ENCODE measurements at regions not wholly inside any gene's neighbourhood (a gene's known extent, or its start where the extent isn't known, plus 50 kb on each side); places are given as distances from the start of the nearest gene placed in this dataset.
"Not testable (repeated sequence)": the region's sequence is repeated elsewhere in the genome, so short reads cannot be mapped to it uniquely, and the experiment has no call there.

DNA sequence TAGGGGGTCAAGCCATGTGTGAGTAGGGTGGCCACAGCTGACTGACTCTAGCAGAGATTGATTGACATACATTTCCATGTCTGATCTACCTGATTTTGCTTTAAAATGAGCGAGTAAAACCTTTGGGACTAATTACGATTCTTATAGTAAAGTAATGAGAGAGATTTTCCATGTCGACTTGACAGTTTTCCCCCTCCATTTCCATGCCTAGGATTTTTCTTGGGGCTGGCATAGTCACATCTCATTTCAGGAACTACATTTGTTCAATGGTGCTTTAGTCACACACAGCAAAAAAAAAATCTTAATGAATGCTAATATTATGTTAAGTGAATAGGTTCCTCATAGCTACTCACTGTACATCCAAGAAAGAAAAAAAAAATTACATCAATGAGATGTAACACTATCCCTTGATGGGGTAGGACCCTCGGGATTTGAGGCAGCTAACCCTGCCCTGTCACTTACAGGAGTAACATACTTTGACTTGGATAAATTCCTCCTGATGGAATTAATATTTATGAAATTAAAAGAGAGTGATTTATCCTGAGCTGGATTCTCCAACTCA is 690.9 kb downstream of the TDRD15 start:
- DNase-seq: no peak

DNA sequence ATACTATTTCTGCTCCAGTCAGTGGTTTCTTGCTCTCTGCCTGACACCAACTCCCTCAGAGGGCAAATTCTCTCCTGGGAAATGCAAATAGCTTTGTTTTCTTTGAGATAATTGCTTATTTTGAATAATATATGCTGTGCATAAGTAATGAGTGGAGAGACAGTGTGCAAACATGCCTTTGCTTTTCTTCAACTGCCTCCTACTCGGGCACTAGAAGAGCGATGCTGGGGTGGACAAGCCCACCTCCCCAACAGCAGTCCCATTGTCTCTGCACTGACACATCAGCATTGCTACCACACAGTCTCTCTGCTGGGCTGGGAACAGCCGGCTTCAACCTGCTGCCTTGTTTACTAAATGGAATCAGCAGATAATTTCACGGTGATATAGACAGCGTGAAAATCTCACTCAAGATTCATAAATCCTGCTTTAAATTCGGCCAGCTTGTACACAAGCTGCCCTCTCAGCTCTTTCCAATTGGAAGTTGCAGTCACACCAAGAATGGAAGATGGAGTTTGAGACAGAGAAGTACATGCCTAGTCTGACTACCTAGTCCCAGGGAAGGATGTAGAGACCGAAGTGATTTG is 694.5 kb downstream of the TDRD15 start:
- no peak for DNase-seq

DNA sequence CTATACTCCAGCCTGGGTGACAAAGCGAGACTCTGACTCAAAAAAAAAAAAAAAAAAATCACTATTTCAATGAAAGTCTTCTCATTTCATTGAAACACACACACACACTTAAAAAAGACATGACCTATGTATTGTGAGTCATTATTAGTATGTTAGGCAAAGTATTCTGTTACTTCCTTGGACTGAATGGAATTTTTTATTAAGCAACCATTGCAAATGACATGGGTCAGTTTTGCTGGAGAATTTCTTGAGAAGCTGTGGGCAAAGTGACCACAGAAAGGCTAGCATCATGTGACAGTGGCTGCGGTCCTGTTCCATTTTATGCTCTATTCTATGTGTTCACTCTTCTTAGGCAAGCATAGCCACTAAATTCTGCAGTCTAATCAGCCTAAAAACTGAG is 695.7 kb downstream of the TDRD15 start:
- DNase-seq: no peak

GRCh38 chr2:21820271-21820670 is 696.5 kb downstream of the TDRD15 start:
- no peak for DNase-seq

GRCh38 chr2:21821672-21822227 is 698.0 kb downstream of the TDRD15 start:
- DNase-seq: no peak

- no peak for DNase-seq
Measured at GRCh38 chr2:21822505-21822904, 698.7 kb downstream of the TDRD15 start.

- no peak for DNase-seq
Measured at GRCh38 chr2:21833767-21834166, 710.0 kb downstream of the TDRD15 start.

DNA sequence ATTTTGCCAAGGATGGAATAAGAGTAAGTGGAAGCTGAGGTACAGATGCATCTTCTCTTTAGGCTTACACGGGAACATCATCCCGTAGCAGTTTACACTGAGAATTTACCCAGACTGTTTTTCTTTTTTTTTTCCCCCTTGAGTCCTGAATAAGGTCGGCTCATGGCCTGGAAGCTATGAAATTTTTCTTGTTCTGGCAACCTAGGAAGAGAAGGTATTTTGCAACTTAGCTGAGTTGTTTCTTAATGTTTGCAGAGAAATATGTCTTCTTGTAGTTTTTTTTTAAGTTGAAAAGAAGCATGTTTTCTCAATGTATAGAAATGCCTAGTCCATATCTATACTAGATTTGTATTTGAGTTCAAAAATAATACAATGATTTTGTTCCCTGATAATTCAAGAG is 712.5 kb downstream of the TDRD15 start:
- DNase-seq: no peak

DNA sequence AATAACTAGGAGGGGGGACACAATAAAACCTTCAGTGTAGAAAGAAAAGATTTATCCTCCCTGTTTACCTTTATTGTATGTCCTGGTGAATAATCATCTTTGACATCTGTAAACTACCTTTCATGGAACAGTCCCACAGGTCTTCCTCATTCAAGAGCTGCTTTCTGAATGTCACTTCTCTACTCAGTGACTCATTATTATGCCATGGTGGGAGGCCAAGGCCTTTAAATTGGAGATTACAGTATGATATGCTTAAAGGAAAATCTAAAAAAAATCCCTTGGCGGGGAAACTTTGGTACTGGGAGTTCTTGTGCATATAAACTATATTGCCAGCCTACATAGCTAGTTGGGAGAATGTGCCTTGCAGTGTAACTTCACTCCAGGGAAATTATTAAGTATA is 713.0 kb downstream of the TDRD15 start:
- no peak for DNase-seq

GRCh38 chr2:21837168-21837960 is 713.6 kb downstream of the TDRD15 start:
- DNase-seq: no peak

DNA sequence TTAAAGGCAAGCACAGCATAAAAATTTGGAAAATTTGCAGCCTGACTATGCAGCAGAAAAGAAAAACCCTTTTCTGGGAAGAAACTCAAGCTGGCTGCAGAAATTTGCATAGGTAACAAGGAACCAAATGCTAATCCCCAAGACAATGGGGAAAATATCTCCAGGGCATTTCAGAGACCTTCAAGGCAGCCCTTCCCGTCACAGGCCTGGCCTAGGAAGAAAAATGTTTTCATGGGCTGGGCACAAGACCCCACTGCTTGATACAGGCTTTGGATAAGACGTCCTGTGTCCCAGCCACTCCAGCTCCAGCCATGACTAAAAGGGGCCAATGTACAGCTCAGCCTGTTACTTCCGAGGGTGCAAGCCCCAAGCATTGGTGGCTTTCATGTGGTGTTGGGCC is 717.6 kb downstream of the TDRD15 start:
- no peak for DNase-seq

GRCh38 chr2:21850367-21850766 is 726.6 kb downstream of the TDRD15 start:
- DNase-seq: not testable (repeated sequence)

GRCh38 chr2:21854938-21855337 is 731.2 kb downstream of the TDRD15 start:
- no peak for DNase-seq

- no peak for DNase-seq
Measured at GRCh38 chr2:21856708-21857107, 732.9 kb downstream of the TDRD15 start.

DNA sequence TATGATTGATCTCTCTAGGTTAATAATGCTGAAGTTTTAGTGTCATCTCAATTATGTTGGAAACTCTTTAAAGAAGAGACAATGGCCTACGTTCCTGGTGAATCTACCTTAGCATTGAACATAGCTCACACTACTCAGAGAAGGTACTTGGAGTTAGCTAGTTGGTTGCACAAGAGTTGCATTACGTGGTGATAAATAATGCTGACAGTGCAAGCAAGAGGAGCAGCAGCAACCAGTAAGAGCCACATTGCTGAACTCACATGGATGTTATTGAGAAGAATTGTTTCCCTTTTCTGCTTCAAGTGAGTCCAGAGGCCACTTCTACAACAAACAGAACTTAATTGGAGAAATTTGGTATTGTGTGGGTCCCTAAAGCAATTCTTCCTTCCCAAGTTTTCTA is 737.1 kb downstream of the TDRD15 start:
- DNase-seq: no peak

DNA sequence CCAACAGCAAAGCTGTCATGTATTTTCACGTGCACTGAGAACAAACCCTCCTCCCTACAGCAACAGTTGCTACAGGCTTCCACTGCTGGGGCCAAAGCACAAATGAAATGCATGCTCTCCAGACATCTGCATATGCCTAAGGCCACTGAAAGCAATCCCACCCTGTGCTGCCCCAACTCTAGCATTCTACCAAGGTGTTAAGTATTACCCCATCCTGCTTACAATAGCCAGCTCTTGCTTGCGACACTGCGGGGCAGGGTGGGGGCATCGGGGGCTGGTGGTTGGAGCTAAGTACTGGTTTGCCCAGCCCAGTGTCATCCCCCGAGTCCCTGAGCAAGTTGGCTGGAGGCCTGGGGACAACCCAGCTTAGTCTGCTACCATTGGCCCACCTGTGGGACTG is 742.5 kb downstream of the TDRD15 start:
- no peak for DNase-seq

DNA sequence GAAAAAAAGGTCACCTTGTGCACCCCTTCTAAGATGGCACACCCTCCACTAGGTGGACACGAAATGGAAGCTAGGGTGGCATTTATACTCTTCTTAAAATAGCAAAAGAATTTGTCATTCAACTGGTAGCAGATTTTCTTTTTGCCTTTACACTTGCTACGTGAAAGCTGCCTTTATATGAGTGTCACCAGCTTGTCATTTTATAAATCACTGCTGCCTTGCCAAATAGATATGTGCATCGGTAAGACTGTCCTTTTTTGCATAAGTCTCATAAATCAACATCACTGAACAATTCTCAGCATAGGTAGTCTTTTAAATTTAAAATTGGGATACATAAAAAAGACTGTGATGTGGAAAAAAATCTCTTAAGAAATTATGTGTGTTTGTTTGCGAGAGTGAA is 764.1 kb downstream of the TDRD15 start:
- DNase-seq: no peak

DNA sequence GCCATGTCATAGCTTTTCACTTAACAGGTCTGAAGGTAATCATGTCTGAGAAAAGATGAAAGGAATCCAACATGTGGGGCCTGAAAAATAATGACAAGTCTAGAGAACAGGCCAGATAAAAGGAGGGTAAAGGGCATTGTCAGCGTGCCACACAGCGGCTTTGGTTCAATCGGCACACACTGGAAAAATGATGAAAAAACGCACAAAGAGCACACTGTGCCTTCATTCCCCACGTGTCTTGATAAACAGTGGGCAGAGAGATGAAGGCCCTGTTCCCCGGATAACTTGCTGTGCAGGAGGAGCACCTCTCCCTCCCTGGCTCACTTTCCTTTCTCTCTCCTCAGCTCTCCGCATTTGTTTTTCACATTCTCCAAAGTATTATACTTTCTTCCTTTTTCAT is 766.3 kb downstream of the TDRD15 start:
- no peak for DNase-seq

- DNase-seq: no peak
Measured at GRCh38 chr2:21890716-21891115, 766.9 kb downstream of the TDRD15 start.

- no peak for DNase-seq
Measured at GRCh38 chr2:21891191-21891590, 767.4 kb downstream of the TDRD15 start.

- DNase-seq: no peak
Measured at GRCh38 chr2:21892140-21892539, 768.4 kb downstream of the TDRD15 start.

GRCh38 chr2:21895200-21895599 is 771.4 kb downstream of the TDRD15 start:
- no peak for DNase-seq

- DNase-seq: not testable (repeated sequence)
Measured at GRCh38 chr2:21908712-21909380, 785.1 kb downstream of the TDRD15 start.

Data from SW 1271 (cell line).